Mesodermal cell (in vitro differentiated cells): ENCODE measurements at regions not wholly inside any gene's neighbourhood (a gene's known extent, or its start where the extent isn't known, plus 50 kb on each side); places are given as distances from the start of the nearest gene placed in this dataset.

ENCODE experiments used
- H3K27ac ChIP-seq: 2 replicates; pipeline ENCODE4 v1.7.0; 2013; ENCODE audit warnings: mild to moderate bottlenecking, low read depth, low read length, moderate library complexity; ENCODE audit not compliant: severe bottlenecking
- H3K36me3 ChIP-seq: 2 replicates; pipeline ENCODE4 v1.7.1; 2013; ENCODE audit warnings: mild to moderate bottlenecking, low read length, moderate library complexity; ENCODE audit not compliant: control insufficient read depth, insufficient read depth
- H3K4me1 ChIP-seq: one replicate; pipeline ENCODE4 v1.7.1; 2013; ENCODE audit warnings: mild to moderate bottlenecking, low read length; ENCODE audit not compliant: insufficient read depth, control insufficient read depth, poor library complexity, severe bottlenecking
- H3K4me3 ChIP-seq: 2 replicates; pipeline ENCODE4 v1.7.0; 2013; ENCODE audit warnings: low read length, control low read depth, mild to moderate bottlenecking; ENCODE audit not compliant: insufficient read depth, poor library complexity, severe bottlenecking; ENCODE audit errors: extremely low read depth
- H3K9me3 ChIP-seq: 2 replicates; pipeline ENCODE4 v1.7.1; 2013; ENCODE audit warnings: mild to moderate bottlenecking, low read length, moderate library complexity; ENCODE audit not compliant: control insufficient read depth
- WGBS, 2 experiments: methylation state at CpG; one replicate each; pipeline ENCODE4 v1.1.5; 2013; ENCODE audit warnings: missing lambda C conversion rate in 2 of 2; ENCODE audit not compliant: insufficient coverage in 2 of 2; 5-methylcytosine and 5-hydroxymethylcytosine counted together

DNA sequence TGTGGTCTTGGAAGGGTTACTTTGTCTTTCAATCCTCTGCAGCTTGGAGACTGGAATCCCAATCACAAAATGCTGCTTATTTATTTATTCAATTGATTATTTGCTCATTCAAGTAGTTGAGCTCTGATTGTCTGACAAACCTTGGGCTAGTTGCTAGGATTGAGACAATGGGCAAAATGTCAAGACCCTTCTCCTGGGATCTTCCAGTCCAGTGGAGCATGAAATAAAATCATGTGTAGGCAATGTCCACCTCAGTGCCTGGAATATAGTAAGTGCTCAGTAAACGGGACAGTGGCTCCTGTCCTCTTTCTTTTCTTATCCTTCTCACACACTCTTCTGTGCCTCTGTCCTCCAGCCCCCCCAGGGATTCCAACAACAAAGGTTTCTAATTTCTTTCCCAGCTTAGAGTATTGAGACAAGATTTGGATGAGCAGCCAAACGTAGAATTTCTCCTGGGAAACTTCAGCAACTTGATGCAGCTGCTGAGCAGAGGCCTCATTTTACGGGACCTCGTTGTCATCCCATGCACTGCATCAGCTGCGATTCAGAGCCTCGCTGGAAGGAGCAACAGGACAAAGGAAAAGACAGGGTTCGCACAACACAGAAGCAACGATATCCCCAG lies 545.0 kb downstream of the SOX11 start:
- no peaks in the 10 kb centered on the region for H3K36me3 ChIP-seq
- 95 to 100% methylated on average over 5 to 6 of the region's 8 CpGs for WGBS, 2 experiments
- H3K4me1 ChIP-seq = no peaks in the 10 kb centered on the region
- H3K9me3 ChIP-seq = no peaks in the 10 kb centered on the region
- no peak overlapping the region for H3K27ac ChIP-seq
- H3K4me3 ChIP-seq = no peak overlapping the region

DNA sequence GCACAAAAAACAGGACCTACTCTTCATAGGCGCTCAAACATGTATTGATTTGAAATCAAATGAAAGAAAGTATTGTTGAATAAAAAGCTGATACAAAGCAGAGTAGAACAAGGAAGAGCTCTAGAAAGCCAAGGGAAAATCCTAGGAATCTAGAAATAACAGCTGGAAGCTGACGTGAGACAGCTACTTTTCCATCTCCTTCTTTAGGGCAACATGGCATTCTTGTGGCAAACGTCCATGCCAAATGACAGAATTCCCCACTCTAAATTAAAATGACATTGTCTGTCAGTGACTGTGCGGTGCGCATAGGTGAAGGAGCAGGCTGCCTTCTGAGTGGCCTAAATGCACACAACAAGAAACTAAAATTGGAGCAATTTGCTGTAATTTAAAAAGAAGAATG lies 557.4 kb downstream of the SOX11 start:
- Histone ChIP-seq H3K36me3 (no peaks in the 10 kb centered on the region), H3K4me1 (no peaks in the 10 kb centered on the region), H3K9me3 (no peaks in the 10 kb centered on the region), H3K27ac (no peak overlapping the region), H3K4me3 (no peak overlapping the region)
- 89 to 100% methylated on average over 1 to 4 of the region's 5 CpGs for WGBS, 2 experiments

DNA sequence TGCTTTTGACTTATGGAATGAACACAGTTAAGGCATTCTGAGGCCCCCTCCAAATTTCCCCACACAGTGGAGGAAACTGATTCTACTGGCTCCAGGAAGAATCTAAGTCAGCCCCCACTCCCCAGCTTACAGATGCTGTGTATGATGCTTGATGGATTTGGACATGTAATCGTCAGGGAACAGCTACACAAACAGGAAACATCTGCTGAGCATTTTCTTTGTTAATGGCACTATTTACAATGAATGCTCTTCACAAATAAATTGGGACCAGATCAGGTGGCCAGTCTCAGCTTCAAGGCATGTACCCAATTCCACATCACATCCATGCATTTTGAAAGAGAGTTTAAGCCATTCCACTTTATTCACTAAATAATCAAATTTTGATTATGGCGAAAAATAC lies 562.3 kb downstream of the SOX11 start:
- no CpG with 5 or more reads among the region's 2 CpGs for WGBS, 2 experiments
- Histone ChIP-seq H3K36me3 (no peaks in the 10 kb centered on the region), H3K4me3 (no peak overlapping the region), H3K4me1 (no peaks in the 10 kb centered on the region), H3K27ac (no peak overlapping the region), H3K9me3 (no peaks in the 10 kb centered on the region)

DNA sequence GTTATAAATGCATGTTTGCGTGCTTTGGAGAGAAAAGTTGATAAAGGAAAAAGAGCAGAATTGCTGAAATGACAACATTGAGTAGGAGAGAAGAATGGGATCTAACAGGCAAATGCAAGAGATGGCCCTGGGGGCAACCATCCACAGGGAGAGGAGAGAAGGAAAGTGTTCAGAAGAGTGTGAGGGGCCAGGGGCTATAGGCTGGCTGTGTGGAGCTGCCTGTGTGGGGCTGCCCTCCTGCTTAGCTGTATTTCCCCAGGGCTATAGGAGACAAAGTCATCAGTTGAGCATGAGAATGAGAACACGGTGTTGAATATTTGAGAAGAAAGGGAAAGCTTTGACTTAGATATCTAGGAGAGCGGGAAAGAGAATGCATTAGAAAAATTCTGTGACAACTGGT lies 572.0 kb downstream of the SOX11 start:
- WGBS, 2 experiments = 82 to 90% methylated on average over 3 of the region's 3 CpGs

DNA sequence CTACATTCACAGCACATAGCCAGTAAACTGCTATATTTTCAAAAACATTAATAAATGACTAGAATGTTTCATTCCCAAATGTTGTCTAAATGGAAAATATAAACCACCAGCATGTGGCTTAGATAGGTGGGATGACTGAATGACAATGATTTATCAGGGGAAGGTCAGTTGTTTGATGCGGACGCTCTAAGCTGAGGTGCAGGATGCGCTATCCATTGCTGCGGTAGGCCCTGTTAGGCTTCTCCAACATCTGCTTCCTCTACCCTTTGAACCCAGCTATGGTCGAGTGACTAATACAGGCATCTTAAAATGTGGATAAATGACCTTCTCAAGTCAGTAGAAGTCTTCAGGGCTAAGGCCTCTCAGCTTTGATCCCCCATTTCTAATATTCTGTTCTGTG lies 584.2 kb downstream of the CMPK2 start:
- no peak overlapping the region for H3K4me3 ChIP-seq
- no peak overlapping the region for H3K27ac ChIP-seq
- 93 to 97% methylated on average over 3 to 4 of the region's 5 CpGs for WGBS, 2 experiments
- no peaks in the 10 kb centered on the region for H3K4me1 ChIP-seq
- no peaks in the 10 kb centered on the region for H3K9me3 ChIP-seq
- no peaks in the 10 kb centered on the region for H3K36me3 ChIP-seq

More for the DNA sequence above, 572.0 kb downstream of the SOX11 start:
- no peaks in the 10 kb centered on the region for H3K4me1 ChIP-seq
- no peak overlapping the region for H3K4me3 ChIP-seq
- no peaks in the 10 kb centered on the region for H3K36me3 ChIP-seq
- H3K27ac ChIP-seq = no peak overlapping the region
- no peaks in the 10 kb centered on the region for H3K9me3 ChIP-seq

DNA sequence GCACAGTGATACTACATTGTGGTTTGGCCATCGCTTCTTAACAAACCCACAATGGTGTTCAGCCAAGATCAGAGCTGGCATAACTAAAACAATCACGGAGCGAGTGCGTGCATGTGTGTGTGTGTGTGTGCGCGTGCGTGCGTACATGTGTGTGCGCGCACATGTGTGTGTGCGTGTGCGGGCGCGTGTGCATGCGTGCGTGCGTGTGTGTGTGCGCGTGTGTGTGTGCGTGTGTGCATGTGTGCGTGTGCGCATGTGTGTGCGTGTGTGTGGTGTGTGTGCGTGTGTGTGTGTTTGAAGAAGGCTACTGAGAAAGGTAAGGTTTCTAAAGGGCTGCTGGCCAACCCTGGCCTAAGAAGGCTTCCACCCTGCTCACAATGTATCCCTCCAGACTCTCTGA lies 582.4 kb downstream of the CMPK2 start:
- H3K27ac ChIP-seq = no peak overlapping the region
- H3K4me1 ChIP-seq = no peaks in the 10 kb centered on the region
- H3K36me3 ChIP-seq = no peaks in the 10 kb centered on the region
- H3K4me3 ChIP-seq = no peak overlapping the region
- H3K9me3 ChIP-seq = no peaks in the 10 kb centered on the region
- WGBS, 2 experiments = 66 to 67% methylated on average over 11 to 20 of the region's 24 CpGs

DNA sequence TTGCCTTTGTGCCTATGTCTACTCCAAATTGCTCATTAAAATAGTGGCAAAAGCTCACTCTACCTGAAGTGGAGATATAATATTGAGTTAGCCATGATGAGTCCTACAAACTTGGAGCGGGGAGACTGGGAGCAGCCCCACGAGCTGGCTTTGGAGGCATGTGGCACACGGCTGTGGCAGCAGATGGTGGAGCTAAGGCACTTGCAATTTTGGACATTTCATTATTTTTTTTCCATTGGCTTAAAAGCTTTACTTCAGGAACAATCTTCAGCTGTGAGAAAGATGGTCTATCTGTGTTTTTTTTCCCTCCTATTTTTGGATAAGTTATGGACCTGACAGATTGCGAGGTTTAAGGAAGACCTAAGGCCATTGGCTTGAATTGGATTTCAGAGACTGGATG lies 578.3 kb downstream of the CMPK2 start:
- Histone ChIP-seq H3K4me3 (no peak overlapping the region), H3K4me1 (no peaks in the 10 kb centered on the region), H3K27ac (no peak overlapping the region), H3K9me3 (no peaks in the 10 kb centered on the region), H3K36me3 (no peaks in the 10 kb centered on the region)
- WGBS, 2 experiments = 88 to 96% methylated on average over 3 of the region's 4 CpGs

DNA sequence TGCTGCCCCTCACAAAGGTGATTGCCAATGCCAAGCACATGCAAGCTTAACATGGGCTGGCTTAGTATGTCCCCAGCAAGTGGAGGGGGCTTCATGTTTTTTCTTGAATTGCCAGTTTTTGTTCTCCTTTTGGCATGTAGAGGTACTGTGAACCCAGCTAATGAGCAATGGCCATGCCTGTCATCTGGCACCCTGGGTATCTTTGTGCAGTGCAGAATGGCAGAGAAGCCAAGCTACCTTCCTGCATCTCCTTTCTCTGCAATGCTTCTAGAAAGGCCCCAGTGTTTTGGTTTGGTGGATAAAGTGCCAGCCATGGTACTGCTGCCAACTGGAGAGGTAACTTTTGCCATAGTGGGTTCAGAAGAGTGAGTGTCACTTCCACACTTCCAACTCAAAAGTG lies 576.9 kb downstream of the CMPK2 start:
- no peaks in the 10 kb centered on the region for H3K9me3 ChIP-seq
- no peaks in the 10 kb centered on the region for H3K36me3 ChIP-seq
- no peak overlapping the region for H3K4me3 ChIP-seq
- H3K4me1 ChIP-seq = no peaks in the 10 kb centered on the region
- H3K27ac ChIP-seq = no peak overlapping the region

DNA sequence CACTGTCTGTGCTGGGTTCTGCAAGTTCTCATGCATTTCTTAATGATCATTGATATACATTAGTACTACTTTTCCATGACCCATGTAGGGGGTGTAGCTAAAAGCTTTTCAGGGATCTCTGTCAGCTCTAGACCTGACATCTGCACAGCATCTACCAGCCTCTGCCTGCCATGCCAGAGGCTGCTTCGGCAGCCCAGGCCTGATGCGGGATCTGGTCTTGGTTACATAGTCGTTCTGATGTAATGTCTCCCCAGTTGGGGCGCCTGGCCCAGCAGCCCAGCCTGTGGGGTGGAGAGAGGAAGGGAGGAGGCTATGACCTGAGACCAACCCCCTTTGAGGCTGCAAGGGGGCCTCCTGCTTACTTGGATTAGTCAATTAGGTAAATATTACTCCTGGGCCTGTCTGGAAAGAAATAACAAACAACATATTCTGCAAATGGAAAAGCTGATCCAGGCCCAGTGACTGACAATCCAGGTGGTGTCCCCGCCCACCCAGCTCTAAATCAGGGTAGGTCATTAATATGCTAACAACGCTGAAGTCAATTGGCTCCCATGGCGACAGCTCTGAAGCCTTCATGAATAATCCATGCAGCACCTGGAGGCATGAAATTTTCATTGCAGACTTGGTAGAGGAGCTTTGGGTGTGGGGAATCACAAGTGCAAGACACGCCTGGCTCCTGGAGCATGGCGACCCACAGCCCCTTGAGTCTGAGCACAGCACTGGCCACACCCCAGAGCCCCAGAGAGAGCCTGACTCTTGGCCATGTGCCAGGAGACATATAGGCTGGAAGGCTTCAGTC lies 575.3 kb downstream of the CMPK2 start:
- 92 to 98% methylated on average over 5 to 7 of the region's 9 CpGs for WGBS, 2 experiments
- Histone ChIP-seq H3K4me1 (no peaks in the 10 kb centered on the region), H3K27ac (no peak overlapping the region), H3K9me3 (no peaks in the 10 kb centered on the region), H3K36me3 (no peaks in the 10 kb centered on the region), H3K4me3 (no peak overlapping the region)

DNA sequence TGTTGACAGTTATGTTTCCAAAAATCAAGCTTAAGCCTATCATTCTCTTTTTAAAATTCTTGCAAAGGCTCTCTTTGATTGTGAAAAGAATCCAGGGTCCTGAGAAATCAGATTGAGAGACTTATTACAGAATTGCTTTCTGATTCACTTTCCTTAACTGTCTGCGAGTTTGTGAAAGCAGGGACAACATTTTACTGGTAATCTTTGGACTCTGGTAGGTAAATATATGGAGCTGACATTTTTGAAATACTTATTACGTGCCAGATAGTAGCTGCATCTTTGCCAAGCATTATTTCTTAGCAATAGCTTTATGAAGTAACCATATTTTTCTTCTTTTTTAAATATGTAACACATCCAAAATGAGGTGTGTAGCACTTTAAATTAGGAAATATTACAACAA lies 570.9 kb downstream of the CMPK2 start:
- Histone ChIP-seq H3K27ac (no peak overlapping the region), H3K36me3 (no peaks in the 10 kb centered on the region), H3K4me1 (no peaks in the 10 kb centered on the region), H3K4me3 (no peak overlapping the region), H3K9me3 (no peaks in the 10 kb centered on the region)
- no CpG with 5 or more reads among the region's 2 CpGs for WGBS, 2 experiments

DNA sequence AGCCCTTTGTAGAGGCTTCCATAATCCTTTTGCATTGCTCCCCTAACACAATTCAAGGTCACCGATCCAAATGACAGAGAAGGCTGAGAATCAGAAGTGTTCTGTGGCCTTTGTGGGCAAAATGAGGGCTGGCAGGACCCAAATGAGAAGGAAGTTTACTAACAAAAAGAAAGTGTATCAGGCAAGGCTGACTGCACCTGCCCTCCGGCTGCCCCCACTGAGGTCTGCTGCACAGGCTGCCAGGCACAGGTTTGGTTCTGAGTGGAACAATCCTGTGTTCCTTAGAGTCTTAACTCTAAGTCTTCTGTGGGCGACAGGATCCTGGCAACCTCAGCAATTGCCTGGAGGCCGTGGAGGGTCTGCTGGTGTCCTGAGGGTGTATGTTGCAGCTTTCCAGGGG lies 568.5 kb downstream of the CMPK2 start:
- H3K4me1 ChIP-seq = no peaks in the 10 kb centered on the region
- 90 to 94% methylated on average over 2 of the region's 4 CpGs for WGBS, 2 experiments

More for the DNA sequence above, 568.5 kb downstream of the CMPK2 start:
- Histone ChIP-seq H3K4me3 (no peak overlapping the region), H3K36me3 (no peaks in the 10 kb centered on the region), H3K9me3 (no peaks in the 10 kb centered on the region), H3K27ac (no peak overlapping the region)
